ENCODE measurements at regions not wholly inside any gene's neighbourhood (a gene's known extent, or its start where the extent isn't known, plus 50 kb on each side); places are given as distances from the start of the nearest gene placed in this dataset.
"Not testable (repeated sequence)": the region's sequence is repeated elsewhere in the genome, so short reads cannot be mapped to it uniquely, and the experiment has no call there.

DNA sequence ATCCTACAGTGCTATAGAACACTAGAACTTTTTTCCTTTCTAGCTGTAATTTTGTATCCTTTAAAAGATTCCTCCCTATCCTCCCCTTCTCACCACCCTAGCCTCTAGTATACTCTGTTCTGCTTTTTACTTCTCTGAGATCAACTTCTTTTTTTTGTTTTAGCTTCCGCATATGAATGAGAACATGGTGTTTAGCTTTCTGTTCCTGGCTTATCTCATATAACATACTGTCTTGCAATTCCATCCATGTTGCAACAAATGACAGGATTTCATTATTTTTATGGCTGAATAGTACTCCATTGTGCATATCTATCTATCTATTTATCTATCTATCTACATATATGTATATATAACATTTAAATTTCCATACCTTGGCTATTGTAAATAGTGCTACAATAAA lies 126.0 kb upstream of the MAN2A1 start:
- Mint-ChIP-seq H3K27ac (no peak overlapping the region), H3K4me3 (no peak overlapping the region), H3K36me3 (ENCODE audit: low read depth) (no peaks in the 10 kb centered on the region), H3K9me3 (no peaks in the 10 kb centered on the region), H3K27me3 (no peaks in the 10 kb centered on the region), H3K4me1 (ENCODE audit: low read depth) (peaks cover 5% of the 10 kb centered on the region)
- DNase-seq = no peak

- H3K4me1 Mint-ChIP-seq (ENCODE audit: low read depth) = peaks cover 10% of the 10 kb centered on the region
These were observed 126.5 kb upstream of the MAN2A1 start for GRCh38 chr5:109563189-109563588.

GRCh38 chr5:109562441-109562840 lies 127.3 kb upstream of the MAN2A1 start:
- Mint-ChIP-seq H3K9me3 (no peaks in the 10 kb centered on the region), H3K27me3 (no peaks in the 10 kb centered on the region), H3K36me3 (ENCODE audit: low read depth) (no peaks in the 10 kb centered on the region), H3K4me1 (ENCODE audit: low read depth) (peaks cover 12% of the 10 kb centered on the region), H3K4me3 (no peak overlapping the region), H3K27ac (no peak overlapping the region)
- DNase-seq = no peak

More at GRCh38 chr5:109563189-109563588, 126.5 kb upstream of the MAN2A1 start:
- H3K27ac Mint-ChIP-seq = no peak overlapping the region
- H3K27me3 Mint-ChIP-seq = no peaks in the 10 kb centered on the region
- DNase-seq = no peak
- H3K4me3 Mint-ChIP-seq = no peak overlapping the region
- H3K36me3 Mint-ChIP-seq (ENCODE audit: low read depth) = no peaks in the 10 kb centered on the region
- H3K9me3 Mint-ChIP-seq = no peaks in the 10 kb centered on the region

DNA sequence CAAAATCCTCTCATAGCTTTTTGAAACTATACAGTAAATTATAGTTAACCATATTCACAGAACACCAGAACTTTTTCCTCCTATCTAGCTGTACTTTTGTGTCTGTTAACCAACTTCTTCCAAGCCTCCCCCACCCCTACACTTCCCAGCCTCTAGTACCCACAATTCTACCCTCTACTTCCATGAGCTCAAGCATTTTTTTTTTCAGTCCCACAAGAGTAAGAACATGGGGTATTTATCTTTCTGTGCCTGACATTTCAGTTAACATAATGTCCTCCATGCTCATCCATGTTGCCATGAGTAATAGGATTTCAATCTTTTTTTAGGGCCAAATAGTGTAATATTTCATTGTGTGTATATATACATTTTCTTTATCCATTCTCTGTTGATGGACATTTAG lies 128.3 kb upstream of the MAN2A1 start:
- no peaks in the 10 kb centered on the region for H3K27me3 Mint-ChIP-seq
- no peak for DNase-seq
- H3K27ac Mint-ChIP-seq = no peak overlapping the region
- no peak overlapping the region for H3K4me3 Mint-ChIP-seq
- no peaks in the 10 kb centered on the region for H3K9me3 Mint-ChIP-seq
- H3K4me1 Mint-ChIP-seq (ENCODE audit: low read depth) = peaks cover 12% of the 10 kb centered on the region
- H3K36me3 Mint-ChIP-seq (ENCODE audit: low read depth) = no peaks in the 10 kb centered on the region

DNA sequence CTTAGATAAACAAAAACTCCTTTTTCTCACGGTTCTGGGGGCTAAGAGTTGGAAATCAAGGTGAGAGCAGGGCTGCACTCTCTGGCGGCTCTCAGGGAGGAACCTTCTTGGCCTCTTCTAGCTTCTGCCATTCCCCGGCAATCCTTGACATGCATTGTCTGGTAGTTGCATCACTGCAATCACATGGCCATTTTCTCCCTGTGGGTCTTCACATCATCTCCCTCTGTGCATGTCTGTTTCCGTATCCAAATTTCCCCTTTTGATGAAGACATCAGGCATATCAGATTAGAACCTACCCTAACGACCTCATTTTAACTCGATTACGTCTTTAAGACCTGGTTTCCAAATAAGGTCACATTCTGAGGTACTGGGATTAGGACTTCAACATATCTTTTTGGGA lies 129.2 kb upstream of the MAN2A1 start:
- H3K27ac Mint-ChIP-seq = no peak overlapping the region
- H3K9me3 Mint-ChIP-seq = no peaks in the 10 kb centered on the region
- no peaks in the 10 kb centered on the region for H3K27me3 Mint-ChIP-seq
- no peak for DNase-seq
- H3K4me1 Mint-ChIP-seq (ENCODE audit: low read depth) = peaks cover 12% of the 10 kb centered on the region
- H3K36me3 Mint-ChIP-seq (ENCODE audit: low read depth) = no peaks in the 10 kb centered on the region
- no peak overlapping the region for H3K4me3 Mint-ChIP-seq

- no peak for DNase-seq
- H3K36me3 Mint-ChIP-seq (ENCODE audit: low read depth) = no peaks in the 10 kb centered on the region
- peaks cover 12% of the 10 kb centered on the region for H3K4me1 Mint-ChIP-seq (ENCODE audit: low read depth)
- no peaks in the 10 kb centered on the region for H3K27me3 Mint-ChIP-seq
- H3K4me3 Mint-ChIP-seq = no peak overlapping the region
- H3K27ac Mint-ChIP-seq = no peak overlapping the region
- H3K9me3 Mint-ChIP-seq = no peaks in the 10 kb centered on the region
These were observed 130.8 kb upstream of the MAN2A1 start for GRCh38 chr5:109558952-109559351.

DNA sequence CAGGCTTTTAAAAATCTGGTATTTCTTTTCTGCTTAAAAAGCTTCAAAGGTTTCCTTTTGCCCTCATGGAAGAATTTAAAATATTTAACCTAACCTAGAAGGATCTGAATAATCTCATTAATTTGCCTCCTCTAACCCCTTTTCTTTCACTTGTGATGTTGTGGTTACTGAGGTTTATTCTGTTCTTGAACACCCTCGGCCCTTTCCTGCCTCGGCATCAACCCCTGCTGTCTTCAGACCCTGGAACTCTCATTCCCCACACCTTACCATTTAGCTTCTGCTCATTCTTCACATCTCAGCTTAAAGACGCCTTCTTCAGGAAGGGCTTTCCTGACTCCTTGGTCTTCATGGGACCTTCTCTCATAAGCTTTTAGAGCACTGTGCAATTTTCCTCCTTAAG lies 131.4 kb upstream of the MAN2A1 start:
- no peak for DNase-seq
- H3K27ac Mint-ChIP-seq = no peak overlapping the region
- H3K27me3 Mint-ChIP-seq = peaks cover 2% of the 10 kb centered on the region
- peaks cover 5% of the 10 kb centered on the region for H3K9me3 Mint-ChIP-seq
- H3K4me1 Mint-ChIP-seq (ENCODE audit: low read depth) = peaks cover 12% of the 10 kb centered on the region
- no peak overlapping the region for H3K4me3 Mint-ChIP-seq
- H3K36me3 Mint-ChIP-seq (ENCODE audit: low read depth) = no peaks in the 10 kb centered on the region

DNA sequence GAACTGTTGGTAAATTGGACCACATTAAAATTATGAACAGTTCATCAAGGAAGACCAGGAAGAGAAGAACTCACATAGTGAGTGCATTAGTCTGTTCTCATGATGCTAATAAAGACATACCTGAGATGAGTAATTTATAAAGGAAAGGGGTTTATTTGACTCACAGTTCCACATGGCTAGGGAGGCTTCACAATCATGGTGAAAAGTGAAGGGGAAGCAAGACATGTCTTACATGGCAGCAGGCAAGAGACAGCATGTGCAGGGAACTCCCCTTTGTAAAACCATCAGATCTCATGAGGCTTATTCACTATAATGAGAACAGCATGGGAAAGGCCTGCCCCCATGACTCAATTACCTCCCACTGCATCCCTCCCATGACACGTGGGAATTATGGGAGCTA lies 135.9 kb upstream of the MAN2A1 start:
- no peaks in the 10 kb centered on the region for H3K36me3 Mint-ChIP-seq (ENCODE audit: low read depth)
- peaks cover 9% of the 10 kb centered on the region for H3K4me1 Mint-ChIP-seq (ENCODE audit: low read depth)
- H3K27me3 Mint-ChIP-seq = peaks cover 2% of the 10 kb centered on the region
- no peak overlapping the region for H3K4me3 Mint-ChIP-seq
- DNase-seq = no peak
- no peak overlapping the region for H3K27ac Mint-ChIP-seq
- peaks cover 13% of the 10 kb centered on the region for H3K9me3 Mint-ChIP-seq

- not testable (repeated sequence) for H3K27ac Mint-ChIP-seq; H3K4me3 Mint-ChIP-seq; H3K27me3 Mint-ChIP-seq; DNase-seq; H3K4me1 Mint-ChIP-seq (ENCODE audit: low read depth); H3K36me3 Mint-ChIP-seq (ENCODE audit: low read depth)
- peaks cover 13% of the 10 kb centered on the region for H3K9me3 Mint-ChIP-seq
These were observed 138.5 kb upstream of the MAN2A1 start for GRCh38 chr5:109551234-109551633.

DNA sequence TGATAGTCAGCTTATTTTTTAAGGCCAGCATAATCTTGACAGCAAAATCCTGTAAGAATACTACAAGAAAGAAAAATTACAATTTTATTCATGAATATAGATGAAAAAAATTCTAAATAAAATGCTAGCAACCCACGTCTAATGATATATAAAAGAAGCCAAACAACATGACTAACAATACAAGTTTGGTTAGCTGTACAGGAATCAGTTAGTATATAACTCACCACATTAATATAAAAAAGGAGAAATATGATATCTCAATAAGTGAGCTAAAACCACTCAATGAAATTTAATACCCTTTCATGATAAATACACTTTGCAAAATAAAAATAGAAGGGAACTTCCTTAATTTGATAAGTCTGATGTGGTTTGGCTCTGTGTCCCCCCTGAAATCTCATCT lies 139.7 kb upstream of the MAN2A1 start:
- no peak overlapping the region for H3K4me3 Mint-ChIP-seq
- peaks cover 5% of the 10 kb centered on the region for H3K27me3 Mint-ChIP-seq
- no peaks in the 10 kb centered on the region for H3K36me3 Mint-ChIP-seq (ENCODE audit: low read depth)
- H3K9me3 Mint-ChIP-seq = peaks cover 13% of the 10 kb centered on the region
- H3K27ac Mint-ChIP-seq = no peak overlapping the region
- H3K4me1 Mint-ChIP-seq (ENCODE audit: low read depth) = no peaks in the 10 kb centered on the region
- DNase-seq = no peak

DNA sequence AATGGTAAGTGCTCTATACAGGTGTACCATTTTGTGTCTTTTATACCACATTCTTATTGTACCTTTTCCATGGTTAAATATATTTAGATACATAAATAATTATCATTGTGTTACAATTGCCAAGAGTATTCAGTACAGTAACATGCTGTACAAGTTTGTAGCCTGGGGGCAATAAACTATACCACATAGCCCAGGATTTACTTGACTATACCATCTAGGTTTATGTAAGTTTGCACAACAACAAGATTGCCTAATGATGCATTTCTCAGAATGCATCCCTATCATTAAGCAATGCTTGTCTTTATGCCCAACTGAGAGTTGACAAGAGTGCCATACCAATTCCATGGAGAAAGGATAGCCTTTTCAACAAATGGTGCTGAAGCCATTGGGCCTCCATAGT lies 136.7 kb upstream of the PJA2 start:
- Mint-ChIP-seq H3K4me1 (ENCODE audit: low read depth) (no peaks in the 10 kb centered on the region), H3K27ac (no peak overlapping the region), H3K9me3 (peaks cover 7% of the 10 kb centered on the region), H3K27me3 (peaks cover 3% of the 10 kb centered on the region), H3K4me3 (no peak overlapping the region), H3K36me3 (ENCODE audit: low read depth) (no peaks in the 10 kb centered on the region)
- no peak for DNase-seq

GRCh38 chr5:109544873-109545272 lies 135.1 kb upstream of the PJA2 start:
- not testable (repeated sequence) for H3K27ac Mint-ChIP-seq; H3K4me1 Mint-ChIP-seq (ENCODE audit: low read depth); H3K4me3 Mint-ChIP-seq

GRCh38 chr5:109538692-109539091 lies 128.9 kb upstream of the PJA2 start:
- H3K4me1 Mint-ChIP-seq (ENCODE audit: low read depth); H3K27ac Mint-ChIP-seq; H3K4me3 Mint-ChIP-seq; DNase-seq; H3K36me3 Mint-ChIP-seq (ENCODE audit: low read depth): not testable (repeated sequence)
- Mint-ChIP-seq H3K9me3 (peaks cover 13% of the 10 kb centered on the region), H3K27me3 (peaks cover 18% of the 10 kb centered on the region)

More at GRCh38 chr5:109544873-109545272, 135.1 kb upstream of the PJA2 start:
- H3K27me3 Mint-ChIP-seq; H3K9me3 Mint-ChIP-seq; DNase-seq; H3K36me3 Mint-ChIP-seq (ENCODE audit: low read depth): not testable (repeated sequence)

- H3K36me3 Mint-ChIP-seq (ENCODE audit: low read depth); H3K9me3 Mint-ChIP-seq; DNase-seq; H3K4me1 Mint-ChIP-seq (ENCODE audit: low read depth); H3K4me3 Mint-ChIP-seq; H3K27ac Mint-ChIP-seq: not testable (repeated sequence)
- peaks cover 17% of the 10 kb centered on the region for H3K27me3 Mint-ChIP-seq
These were observed 125.3 kb upstream of the PJA2 start for GRCh38 chr5:109535090-109535489.

DNA sequence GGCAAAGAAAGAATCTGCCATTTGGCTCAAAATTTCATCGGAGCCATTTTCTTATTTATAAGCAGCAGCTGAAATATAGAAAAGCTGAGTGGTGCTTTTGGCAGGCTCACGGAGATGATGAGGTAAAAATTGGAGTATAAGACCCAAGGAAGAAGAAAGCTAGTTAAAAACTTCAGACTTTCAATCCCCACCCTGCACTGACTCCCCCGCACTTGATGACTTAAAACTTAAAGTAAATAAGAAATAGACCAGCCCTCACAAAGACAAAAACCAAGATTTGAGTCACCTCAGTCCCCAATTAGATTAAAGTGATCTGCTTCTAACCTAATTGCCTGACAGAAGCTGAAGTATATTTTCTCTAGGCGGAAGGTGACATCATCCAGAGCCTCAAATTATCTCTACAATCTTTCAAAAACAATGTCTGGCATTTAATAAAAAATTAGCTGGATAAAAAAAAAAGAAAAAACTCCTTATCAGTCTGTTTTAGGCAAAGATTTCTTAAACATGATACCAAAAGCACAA lies 124.0 kb upstream of the PJA2 start:
- Mint-ChIP-seq H3K4me1 (ENCODE audit: low read depth) (no peaks in the 10 kb centered on the region), H3K27ac (no peak overlapping the region), H3K4me3 (no peak overlapping the region), H3K36me3 (ENCODE audit: low read depth) (no peaks in the 10 kb centered on the region), H3K27me3 (peaks cover 12% of the 10 kb centered on the region), H3K9me3 (no peaks in the 10 kb centered on the region)
- no peak for DNase-seq

DNA sequence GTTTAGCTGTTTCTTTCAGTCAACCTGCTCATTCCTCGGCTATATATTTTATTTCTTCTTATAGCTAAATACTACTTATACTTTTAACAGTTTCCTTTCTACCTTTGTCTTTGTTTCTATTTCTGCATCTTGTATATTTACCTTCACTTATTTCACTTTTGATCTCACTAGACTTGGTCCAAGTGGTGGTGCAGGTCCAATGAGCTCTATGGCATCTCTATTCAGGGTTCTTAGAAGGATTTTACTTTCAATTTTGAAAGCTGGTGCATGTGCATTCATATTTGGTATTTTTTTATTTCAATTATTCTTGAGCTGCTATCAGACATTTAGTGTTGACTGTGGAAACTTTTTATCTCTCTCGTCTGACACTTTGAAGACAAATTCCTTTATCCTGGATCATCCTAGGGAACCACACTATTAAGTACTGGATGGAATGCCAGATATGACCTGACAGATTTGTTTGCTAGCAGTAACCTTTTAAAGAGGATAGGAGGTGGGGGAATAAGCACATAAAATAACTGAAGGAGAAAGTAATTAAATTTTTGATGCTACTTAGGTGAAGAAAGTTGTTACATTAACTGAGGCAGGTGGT lies 123.1 kb upstream of the PJA2 start:
- H3K36me3 Mint-ChIP-seq (ENCODE audit: low read depth) = no peaks in the 10 kb centered on the region
- DNase-seq = no peak
- no peak overlapping the region for H3K27ac Mint-ChIP-seq
- no peaks in the 10 kb centered on the region for H3K9me3 Mint-ChIP-seq
- no peak overlapping the region for H3K4me3 Mint-ChIP-seq
- H3K27me3 Mint-ChIP-seq = peaks cover 12% of the 10 kb centered on the region
- H3K4me1 Mint-ChIP-seq (ENCODE audit: low read depth) = no peaks in the 10 kb centered on the region

Data from activated T-cell treated with anti-CD3 and anti-CD28 coated beads, Interleukin-2, amount 50 U/mL, for 24 hours (primary cell).